NT2/D1 (cell line): ENCODE measurements at regions not wholly inside any gene's neighbourhood (a gene's known extent, or its start where the extent isn't known, plus 50 kb on each side); places are given as distances from the start of the nearest gene placed in this dataset.
"Not testable (repeated sequence)": the region's sequence is repeated elsewhere in the genome, so short reads cannot be mapped to it uniquely, and the experiment has no call there.

Source experiments
- YY1 ChIP-seq: IDR thresholded peaks from 2 replicates; pipeline ENCODE4 v1.6.1; 2011; ENCODE audit not compliant: insufficient read length, insufficient read depth
- ZNF274 ChIP-seq: IDR thresholded peaks from 2 replicates; pipeline ENCODE4 v1.6.1; 2011; ENCODE audit warnings: mild to moderate bottlenecking, low read depth, low read length

DNA sequence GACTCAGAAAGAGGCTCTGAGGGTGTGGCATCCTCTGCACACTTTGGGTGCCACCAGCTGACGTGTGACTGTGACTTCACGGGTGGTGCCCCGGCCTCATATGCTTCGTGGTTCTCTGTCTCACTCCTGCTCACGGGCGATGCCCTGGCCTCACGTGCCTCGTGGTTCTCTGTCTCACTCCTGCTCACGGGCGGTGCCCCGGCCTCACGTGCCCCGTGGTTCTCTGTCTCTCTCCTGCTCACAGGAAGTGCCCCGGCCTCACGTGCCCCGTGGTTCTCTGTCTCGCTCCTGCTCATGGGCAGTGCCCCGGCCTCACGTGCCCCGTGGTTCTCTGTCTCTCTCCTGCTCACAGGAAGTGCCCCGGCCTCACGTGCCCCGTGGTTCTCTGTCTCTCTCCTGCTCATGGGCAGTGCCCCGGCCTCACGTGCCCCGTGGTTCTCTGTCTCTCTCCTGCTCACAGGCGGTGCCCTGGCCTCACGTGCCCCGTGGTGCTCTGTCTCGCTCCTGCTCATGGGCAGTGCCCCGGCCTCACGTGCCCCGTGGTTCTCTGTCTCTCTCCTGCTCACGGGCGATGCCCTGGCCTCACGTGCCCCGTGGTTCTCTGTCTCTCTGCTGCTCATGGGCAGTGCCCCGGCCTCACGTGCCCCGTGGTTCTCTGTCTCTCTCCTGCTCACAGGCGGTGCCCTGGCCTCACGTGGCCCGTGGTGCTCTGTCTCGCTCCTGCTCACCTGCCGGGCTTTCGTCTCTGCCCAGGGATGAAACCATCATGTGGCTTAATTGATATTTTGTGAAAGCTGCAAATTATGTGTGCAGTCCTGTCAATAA is 115.8 kb downstream of the RTP5 start:
- TF ChIP-seq YY1, ZNF274: not testable (repeated sequence)
